H7 (cell line): ENCODE measurements at regions not wholly inside any gene's neighbourhood (a gene's known extent, or its start where the extent isn't known, plus 50 kb on each side); places are given as distances from the start of the nearest gene placed in this dataset.

ENCODE experiments used
- DNase-seq: peaks from one replicate; pipeline ENCODE4 v3.0.0; 2012
- H3K27me3 ChIP-seq: 2 replicates; pipeline ENCODE4 v1.6.0; 2011; ENCODE audit warnings: mild to moderate bottlenecking, low read length; ENCODE audit not compliant: control insufficient read depth, insufficient read depth
- H3K36me3 ChIP-seq: replicated peaks from 2 replicates; pipeline ENCODE4 v1.5.1; 2011; ENCODE audit warnings: low read length; ENCODE audit not compliant: control insufficient read depth, insufficient read depth
- H3K4me3 ChIP-seq: 2 replicates; pipeline ENCODE4 v1.5.1; 2011; ENCODE audit warnings: low read depth, mild to moderate bottlenecking, control low read depth, low read length, moderate library complexity; ENCODE audit not compliant: insufficient read depth

GRCh38 chr3:9301091-9301490 is 51.6 kb upstream of the SRGAP3 start:
- no peak for DNase-seq
- no peak overlapping the region for H3K4me3 ChIP-seq
- H3K36me3 ChIP-seq: no peaks in the 10 kb centered on the region
- H3K27me3 ChIP-seq: peaks cover 4% of the 10 kb centered on the region; the same call in 1 of the 2 replicates

GRCh38 chr3:9301798-9302197 is 52.4 kb upstream of the SRGAP3 start:
- H3K4me3 ChIP-seq: no peak overlapping the region; the same call in 1 of the 2 replicates

DNA sequence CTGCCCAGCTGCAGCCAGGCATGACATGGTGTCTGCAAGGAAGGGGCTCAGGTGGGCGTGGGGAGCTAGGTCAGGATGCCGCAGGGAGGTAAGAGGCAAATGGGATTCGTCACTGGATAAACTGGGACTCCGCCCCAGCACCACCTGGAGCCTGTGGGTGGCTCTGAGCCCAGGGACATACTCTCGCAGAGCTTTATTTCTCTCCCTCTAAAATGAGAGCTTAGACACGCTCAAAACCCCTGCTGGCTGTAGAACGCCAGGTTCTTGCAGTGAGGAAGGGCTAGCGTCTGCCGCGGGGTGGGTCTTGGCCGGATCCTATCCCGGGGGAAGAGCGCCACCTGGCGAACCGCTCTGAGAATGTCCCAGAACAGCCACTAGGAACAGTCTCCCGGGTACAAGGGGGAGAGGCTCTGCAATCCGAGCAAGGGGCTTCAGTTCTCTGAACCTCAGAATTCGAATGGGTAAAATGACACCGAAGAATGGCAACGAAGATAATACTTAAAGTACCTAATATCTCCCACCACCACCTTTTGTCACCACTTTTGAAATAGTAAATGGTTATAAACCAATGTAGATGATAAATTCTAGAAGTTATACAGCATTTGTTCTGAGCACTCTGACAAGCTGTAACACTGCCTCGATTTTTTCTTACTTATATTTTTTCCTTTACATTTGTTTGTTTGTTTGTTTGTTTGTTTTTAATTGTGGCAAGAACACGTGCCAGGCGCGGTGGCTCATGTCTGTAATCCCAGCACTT is 53.2 kb upstream of the SRGAP3 start:
- Histone ChIP-seq H3K4me3 (peak overlapping the region; percentile 17; the same call in 1 of the 2 replicates), H3K36me3 (no peaks in the 10 kb centered on the region), H3K27me3 (peaks cover 4% of the 10 kb centered on the region; the same call in 1 of the 2 replicates)
- DNase-seq: peak; percentile 86

More at GRCh38 chr3:9301798-9302197, 52.4 kb upstream of the SRGAP3 start:
- H3K27me3 ChIP-seq: peaks cover 4% of the 10 kb centered on the region; the same call in 1 of the 2 replicates
- DNase-seq: no peak
- no peaks in the 10 kb centered on the region for H3K36me3 ChIP-seq

GRCh38 chr3:9308298-9308990 is 54.4 kb upstream of the THUMPD3 start:
- no peak for DNase-seq
- Histone ChIP-seq H3K4me3 (no peak overlapping the region), H3K36me3 (no peaks in the 10 kb centered on the region), H3K27me3 (no peaks in the 10 kb centered on the region)

DNA sequence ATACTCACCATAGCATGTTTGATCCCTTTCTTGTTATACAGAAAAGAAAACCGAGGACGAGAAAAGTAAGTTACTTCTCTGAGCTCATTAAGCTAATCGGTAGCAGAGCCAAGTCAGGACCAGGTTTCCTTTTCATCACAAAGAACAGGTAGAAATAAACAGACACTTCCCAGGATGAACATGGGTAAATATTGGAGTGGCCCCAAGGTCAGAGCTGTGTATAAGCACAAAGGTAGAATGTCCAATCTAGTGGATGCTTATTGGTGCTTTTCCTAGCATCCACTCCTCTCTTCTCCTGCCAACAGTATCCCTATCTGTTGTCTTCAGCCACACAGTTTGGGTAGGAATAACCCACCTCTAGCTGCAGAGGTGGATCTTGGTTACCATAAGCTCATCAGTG is 52.8 kb upstream of the THUMPD3 start:
- no peak for DNase-seq
- no peaks in the 10 kb centered on the region for H3K27me3 ChIP-seq
- H3K4me3 ChIP-seq: no peak overlapping the region
- no peaks in the 10 kb centered on the region for H3K36me3 ChIP-seq

DNA sequence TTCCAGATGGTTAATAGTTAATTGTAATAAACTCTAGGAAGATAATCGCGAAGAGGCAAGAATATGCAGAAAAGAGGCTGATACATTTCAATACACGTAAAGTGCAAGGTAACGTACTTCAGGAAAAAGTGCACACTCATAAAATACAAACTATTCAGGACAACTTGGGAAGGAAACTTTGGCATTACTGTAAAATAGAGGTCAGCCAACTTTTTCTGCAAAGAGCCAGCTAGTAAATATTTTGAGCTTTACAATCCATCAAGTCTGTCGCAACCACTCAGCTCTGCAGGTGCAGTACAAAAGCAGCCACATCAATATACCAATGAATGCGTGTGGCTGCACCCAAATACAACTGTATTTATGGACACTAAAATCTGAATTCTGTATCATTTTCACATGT is 51.6 kb upstream of the THUMPD3 start:
- no peak for DNase-seq
- no peaks in the 10 kb centered on the region for H3K36me3 ChIP-seq
- no peak overlapping the region for H3K4me3 ChIP-seq
- no peaks in the 10 kb centered on the region for H3K27me3 ChIP-seq
